Stimulated activated CD4-positive, alpha-beta T cell treated with anti-CD3 and anti-CD28 coated beads, Interleukin-15, amount 100 ng/mL, for 24 hours (primary cell): ENCODE measurements at regions not wholly inside any gene's neighbourhood (a gene's known extent, or its start where the extent isn't known, plus 50 kb on each side); places are given as distances from the start of the nearest gene placed in this dataset.

Source experiments
- DNase-seq: peaks from one replicate; pipeline ENCODE4 v3.0.0-alpha.2; 2020

GRCh38 chr11:42205518-42205917 is 746.1 kb upstream of the LRRC4C start:
- DNase-seq: no peak

- DNase-seq: no peak
These were observed 766.2 kb upstream of the LRRC4C start for GRCh38 chr11:42225664-42226063.

GRCh38 chr11:42232673-42233072 is 773.2 kb upstream of the LRRC4C start:
- no peak for DNase-seq

- no peak for DNase-seq
These were observed 775.0 kb upstream of the LRRC4C start for GRCh38 chr11:42234451-42234951.

- no peak for DNase-seq
These were observed 778.3 kb upstream of the LRRC4C start for GRCh38 chr11:42237701-42238235.

- DNase-seq: no peak
These were observed 779.7 kb upstream of the LRRC4C start for GRCh38 chr11:42239188-42239587.

- DNase-seq: no peak
These were observed 783.9 kb upstream of the LRRC4C start for GRCh38 chr11:42243385-42243784.

- DNase-seq: no peak
These were observed 784.9 kb upstream of the LRRC4C start for GRCh38 chr11:42244376-42244775.

GRCh38 chr11:42249401-42249800 is 789.9 kb upstream of the LRRC4C start:
- no peak for DNase-seq

GRCh38 chr11:42249956-42250355 is 790.5 kb upstream of the LRRC4C start:
- DNase-seq: no peak

- no peak for DNase-seq
These were observed 792.5 kb upstream of the LRRC4C start for GRCh38 chr11:42251984-42252383.

GRCh38 chr11:42253156-42253555 is 793.7 kb upstream of the LRRC4C start:
- DNase-seq: no peak

GRCh38 chr11:42255906-42256305 is 796.5 kb upstream of the LRRC4C start:
- no peak for DNase-seq

GRCh38 chr11:42257534-42257933 is 798.1 kb upstream of the LRRC4C start:
- DNase-seq: no peak

- DNase-seq: no peak
These were observed 805.6 kb upstream of the LRRC4C start for GRCh38 chr11:42265072-42265471.

GRCh38 chr11:42271306-42271705 is 811.9 kb upstream of the LRRC4C start:
- no peak for DNase-seq

- no peak for DNase-seq
These were observed 814.5 kb upstream of the LRRC4C start for GRCh38 chr11:42273977-42274376.

GRCh38 chr11:42296910-42297309 is 837.5 kb upstream of the LRRC4C start:
- DNase-seq: no peak

GRCh38 chr11:42299780-42300179 is 840.3 kb upstream of the LRRC4C start:
- DNase-seq: no peak

GRCh38 chr11:42301777-42302176 is 842.3 kb upstream of the LRRC4C start:
- no peak for DNase-seq

GRCh38 chr11:42311514-42311913 is 852.1 kb upstream of the LRRC4C start:
- no peak for DNase-seq

- DNase-seq: no peak
These were observed 852.5 kb upstream of the LRRC4C start for GRCh38 chr11:42311944-42312343.

- DNase-seq: no peak
These were observed 855.8 kb upstream of the LRRC4C start for GRCh38 chr11:42315267-42315666.

- DNase-seq: no peak
These were observed 856.4 kb upstream of the LRRC4C start for GRCh38 chr11:42315846-42316245.

GRCh38 chr11:42319921-42320320 is 860.5 kb upstream of the LRRC4C start:
- DNase-seq: no peak
